Osteoblast (primary cell): ENCODE measurements at regions not wholly inside any gene's neighbourhood (a gene's known extent, or its start where the extent isn't known, plus 50 kb on each side); places are given as distances from the start of the nearest gene placed in this dataset.
A peak's percentile ranks its signal among the peaks of the same experiment; 100 is the strongest.
"Not testable (repeated sequence)": the region's sequence is repeated elsewhere in the genome, so short reads cannot be mapped to it uniquely, and the experiment has no call there.

ENCODE experiments used
- DNase-seq: peaks from one replicate; pipeline ENCODE4 v3.0.0; 2011; ENCODE audit warnings: low spot score, mixed read lengths; ENCODE audit not compliant: insufficient read length; ENCODE audit errors: missing footprints
- H2AFZ ChIP-seq: 2 replicates; pipeline ENCODE4 v1.6.0; 2011; ENCODE audit warnings: mild to moderate bottlenecking, low read length
- H3K27ac ChIP-seq: 2 replicates; pipeline ENCODE4 v1.5.1; 2011; ENCODE audit warnings: mild to moderate bottlenecking, low read depth, low read length, moderate library complexity
- H3K27me3 ChIP-seq: 2 replicates; pipeline ENCODE4 v1.6.0; 2012; ENCODE audit warnings: mild to moderate bottlenecking, control low read depth, inconsistent platforms, low read length, moderate library complexity; ENCODE audit not compliant: insufficient read depth
- H3K36me3 ChIP-seq: 2 replicates; pipeline ENCODE4 v1.5.1; 2011; ENCODE audit warnings: mild to moderate bottlenecking, low read length, control low read depth, moderate library complexity; ENCODE audit not compliant: insufficient read depth
- H3K4me1 ChIP-seq: 2 replicates; pipeline ENCODE4 v1.5.1; 2011; ENCODE audit warnings: mild to moderate bottlenecking, low read length, control low read depth, moderate library complexity; ENCODE audit not compliant: insufficient read depth
- H3K4me2 ChIP-seq: 2 replicates; pipeline ENCODE4 v1.6.0; 2011; ENCODE audit warnings: mild to moderate bottlenecking, low read length; ENCODE audit not compliant: insufficient read depth
- H3K4me3 ChIP-seq: fragments of 200-600 bp; sonication (generic); 3 replicates; pipeline ENCODE4 v1.5.1; 2012; ENCODE audit warnings: mild to moderate bottlenecking, low read length, inconsistent platforms; ENCODE audit not compliant: insufficient read depth
- H3K79me2 ChIP-seq: 2 replicates; pipeline ENCODE4 v1.6.0; 2012; ENCODE audit warnings: mild to moderate bottlenecking, low read length, control low read depth, inconsistent platforms; ENCODE audit not compliant: insufficient read depth
- H3K9me3 ChIP-seq: 2 replicates; pipeline ENCODE4 v1.5.1; 2011; ENCODE audit warnings: low read depth, low read length, control low read depth
- H4K20me1 ChIP-seq: 2 replicates; pipeline ENCODE4 v1.6.0; 2012; ENCODE audit warnings: mild to moderate bottlenecking, low read length, control low read depth; ENCODE audit not compliant: insufficient read depth
- TF ChIP-seq, protein P1 (sequence below): IDR thresholded peaks from 2 replicates; pipeline ENCODE4 v1.5.1; 2011; ENCODE audit warnings: mild to moderate bottlenecking, low read depth, low read length, moderate library complexity; ENCODE audit errors: extremely low read depth

GRCh38 chr3:193970131-193970772 lies 165.7 kb upstream of the HES1 start:
- peaks cover 33% of the 10 kb centered on the region for H3K27me3 ChIP-seq
- TF ChIP-seq, protein P1, sequence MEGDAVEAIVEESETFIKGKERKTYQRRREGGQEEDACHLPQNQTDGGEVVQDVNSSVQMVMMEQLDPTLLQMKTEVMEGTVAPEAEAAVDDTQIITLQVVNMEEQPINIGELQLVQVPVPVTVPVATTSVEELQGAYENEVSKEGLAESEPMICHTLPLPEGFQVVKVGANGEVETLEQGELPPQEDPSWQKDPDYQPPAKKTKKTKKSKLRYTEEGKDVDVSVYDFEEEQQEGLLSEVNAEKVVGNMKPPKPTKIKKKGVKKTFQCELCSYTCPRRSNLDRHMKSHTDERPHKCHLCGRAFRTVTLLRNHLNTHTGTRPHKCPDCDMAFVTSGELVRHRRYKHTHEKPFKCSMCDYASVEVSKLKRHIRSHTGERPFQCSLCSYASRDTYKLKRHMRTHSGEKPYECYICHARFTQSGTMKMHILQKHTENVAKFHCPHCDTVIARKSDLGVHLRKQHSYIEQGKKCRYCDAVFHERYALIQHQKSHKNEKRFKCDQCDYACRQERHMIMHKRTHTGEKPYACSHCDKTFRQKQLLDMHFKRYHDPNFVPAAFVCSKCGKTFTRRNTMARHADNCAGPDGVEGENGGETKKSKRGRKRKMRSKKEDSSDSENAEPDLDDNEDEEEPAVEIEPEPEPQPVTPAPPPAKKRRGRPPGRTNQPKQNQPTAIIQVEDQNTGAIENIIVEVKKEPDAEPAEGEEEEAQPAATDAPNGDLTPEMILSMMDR = peak; percentile 50
- not testable (repeated sequence) for H3K4me2 ChIP-seq, H3K36me3 ChIP-seq, H3K9me3 ChIP-seq, H3K27ac ChIP-seq, H2AFZ ChIP-seq, H3K4me3 ChIP-seq, H3K4me1 ChIP-seq, DNase-seq, H3K79me2 ChIP-seq, H4K20me1 ChIP-seq

DNA sequence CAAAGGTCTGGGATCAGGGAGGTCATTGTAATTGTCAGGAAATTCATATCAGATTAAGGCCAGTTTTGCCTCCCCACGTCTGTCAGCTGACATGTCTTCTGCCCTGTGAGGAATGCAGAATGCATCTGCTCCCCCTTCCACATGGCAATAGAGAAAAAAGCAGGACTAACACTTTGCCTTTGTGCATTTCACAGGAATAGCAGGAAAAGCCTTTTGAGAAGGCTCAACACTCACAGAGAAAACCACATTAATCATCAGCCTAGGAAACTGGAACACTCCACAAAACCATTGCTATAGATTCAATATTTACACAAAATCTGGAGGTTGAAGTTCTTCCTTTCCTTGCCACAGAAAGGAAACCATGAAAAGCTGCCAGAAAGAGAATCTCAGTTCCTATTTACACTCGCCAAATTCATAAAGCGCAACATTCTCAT lies 165.2 kb upstream of the HES1 start:
- DNase-seq = no peak
- no peak overlapping the region for H3K4me2 ChIP-seq
- no peak overlapping the region for H3K27ac ChIP-seq

GRCh38 chr3:193971261-193971751 lies 164.6 kb upstream of the HES1 start:
- no peak for DNase-seq
- no peak overlapping the region for H3K4me2 ChIP-seq

More for the DNA sequence above, 165.2 kb upstream of the HES1 start:
- Histone ChIP-seq H2AFZ (no peak overlapping the region), H4K20me1 (no peaks in the 10 kb centered on the region), H3K79me2 (no peaks in the 10 kb centered on the region), H3K36me3 (no peaks in the 10 kb centered on the region), H3K9me3 (no peaks in the 10 kb centered on the region), H3K4me3 (no peak overlapping the region), H3K4me1 (no peaks in the 10 kb centered on the region), H3K27me3 (peaks cover 32% of the 10 kb centered on the region)
- TF ChIP-seq, protein P1 = no peak

DNA sequence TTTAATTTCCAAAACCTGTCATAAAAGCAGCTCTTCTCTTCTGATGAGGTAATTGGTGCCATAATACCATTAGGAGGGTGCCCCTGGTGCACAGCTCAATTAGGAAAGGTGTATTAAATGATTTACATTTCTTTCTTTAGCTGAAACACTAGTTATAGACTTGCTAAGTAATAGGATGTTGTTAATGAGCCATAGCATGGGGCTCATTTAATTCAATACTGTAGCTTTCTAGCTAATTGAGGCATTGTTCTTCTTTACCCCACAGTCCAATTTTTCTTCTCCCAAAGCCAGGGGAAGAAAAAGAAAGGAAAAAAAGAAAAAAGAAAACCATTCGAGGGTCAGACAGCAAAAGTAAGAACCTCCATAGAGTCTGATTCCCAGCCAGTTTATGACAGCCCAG lies 164.0 kb upstream of the HES1 start:
- H4K20me1 ChIP-seq = no peaks in the 10 kb centered on the region
- H2AFZ ChIP-seq = no peak overlapping the region
- no peaks in the 10 kb centered on the region for H3K4me1 ChIP-seq
- TF ChIP-seq, protein P1 = no peak
- H3K27ac ChIP-seq = no peak overlapping the region
- no peaks in the 10 kb centered on the region for H3K79me2 ChIP-seq
- no peaks in the 10 kb centered on the region for H3K9me3 ChIP-seq
- no peak overlapping the region for H3K4me2 ChIP-seq
- no peak for DNase-seq
- no peak overlapping the region for H3K4me3 ChIP-seq
- H3K27me3 ChIP-seq = peaks cover 34% of the 10 kb centered on the region
- no peaks in the 10 kb centered on the region for H3K36me3 ChIP-seq

More at GRCh38 chr3:193971261-193971751, 164.6 kb upstream of the HES1 start:
- Histone ChIP-seq H3K4me1 (no peaks in the 10 kb centered on the region), H3K27ac (no peak overlapping the region), H4K20me1 (no peaks in the 10 kb centered on the region), H3K79me2 (no peaks in the 10 kb centered on the region), H3K27me3 (peaks cover 34% of the 10 kb centered on the region), H2AFZ (no peak overlapping the region), H3K36me3 (no peaks in the 10 kb centered on the region), H3K9me3 (no peaks in the 10 kb centered on the region), H3K4me3 (no peak overlapping the region)
- TF ChIP-seq, protein P1 = no peak
